ENCODE measurements at regions not wholly inside any gene's neighbourhood (a gene's known extent, or its start where the extent isn't known, plus 50 kb on each side); places are given as distances from the start of the nearest gene placed in this dataset.

DNA sequence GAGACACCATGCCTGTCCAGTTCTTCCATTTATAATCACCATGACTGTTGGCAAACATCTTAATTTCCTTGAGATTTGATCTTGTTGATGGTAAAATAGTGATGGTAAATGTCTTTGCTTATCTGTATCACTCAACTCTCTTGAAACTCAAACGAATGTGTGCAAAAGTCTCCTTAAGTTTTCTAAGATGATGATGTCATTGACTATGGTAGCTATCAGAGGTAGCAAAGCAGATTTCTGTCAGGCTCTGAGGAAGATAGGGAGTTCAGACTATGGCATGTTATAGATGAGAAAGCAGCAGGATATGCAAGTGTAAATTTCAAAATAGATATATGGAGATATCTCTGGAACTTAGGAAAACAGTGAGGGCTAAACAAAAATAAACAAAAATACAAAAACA is 121.0 kb upstream of the GJE1 start:
- TF ChIP-seq, protein P1, sequence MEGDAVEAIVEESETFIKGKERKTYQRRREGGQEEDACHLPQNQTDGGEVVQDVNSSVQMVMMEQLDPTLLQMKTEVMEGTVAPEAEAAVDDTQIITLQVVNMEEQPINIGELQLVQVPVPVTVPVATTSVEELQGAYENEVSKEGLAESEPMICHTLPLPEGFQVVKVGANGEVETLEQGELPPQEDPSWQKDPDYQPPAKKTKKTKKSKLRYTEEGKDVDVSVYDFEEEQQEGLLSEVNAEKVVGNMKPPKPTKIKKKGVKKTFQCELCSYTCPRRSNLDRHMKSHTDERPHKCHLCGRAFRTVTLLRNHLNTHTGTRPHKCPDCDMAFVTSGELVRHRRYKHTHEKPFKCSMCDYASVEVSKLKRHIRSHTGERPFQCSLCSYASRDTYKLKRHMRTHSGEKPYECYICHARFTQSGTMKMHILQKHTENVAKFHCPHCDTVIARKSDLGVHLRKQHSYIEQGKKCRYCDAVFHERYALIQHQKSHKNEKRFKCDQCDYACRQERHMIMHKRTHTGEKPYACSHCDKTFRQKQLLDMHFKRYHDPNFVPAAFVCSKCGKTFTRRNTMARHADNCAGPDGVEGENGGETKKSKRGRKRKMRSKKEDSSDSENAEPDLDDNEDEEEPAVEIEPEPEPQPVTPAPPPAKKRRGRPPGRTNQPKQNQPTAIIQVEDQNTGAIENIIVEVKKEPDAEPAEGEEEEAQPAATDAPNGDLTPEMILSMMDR (IDR thresholded peaks at IDR 0.05; ENCODE audit: insufficient read depth, low read length, poor library complexity, severe bottlenecking): no peak
- TF ChIP-seq EZH2phosphoT487 (conservative IDR thresholded peaks at IDR 0.05; ENCODE audit: low read length): no peak
